ENCODE measurements at regions not wholly inside any gene's neighbourhood (a gene's known extent, or its start where the extent isn't known, plus 50 kb on each side); places are given as distances from the start of the nearest gene placed in this dataset.
"Not testable (repeated sequence)": the region's sequence is repeated elsewhere in the genome, so short reads cannot be mapped to it uniquely, and the experiment has no call there.

GRCh38 chr4:158958489-158959270 lies 144.2 kb upstream of the RAPGEF2 start:
- no peak for DNase-seq (ENCODE audit: low read depth in 2 of 2)
- TF ChIP-seq, protein P1, sequence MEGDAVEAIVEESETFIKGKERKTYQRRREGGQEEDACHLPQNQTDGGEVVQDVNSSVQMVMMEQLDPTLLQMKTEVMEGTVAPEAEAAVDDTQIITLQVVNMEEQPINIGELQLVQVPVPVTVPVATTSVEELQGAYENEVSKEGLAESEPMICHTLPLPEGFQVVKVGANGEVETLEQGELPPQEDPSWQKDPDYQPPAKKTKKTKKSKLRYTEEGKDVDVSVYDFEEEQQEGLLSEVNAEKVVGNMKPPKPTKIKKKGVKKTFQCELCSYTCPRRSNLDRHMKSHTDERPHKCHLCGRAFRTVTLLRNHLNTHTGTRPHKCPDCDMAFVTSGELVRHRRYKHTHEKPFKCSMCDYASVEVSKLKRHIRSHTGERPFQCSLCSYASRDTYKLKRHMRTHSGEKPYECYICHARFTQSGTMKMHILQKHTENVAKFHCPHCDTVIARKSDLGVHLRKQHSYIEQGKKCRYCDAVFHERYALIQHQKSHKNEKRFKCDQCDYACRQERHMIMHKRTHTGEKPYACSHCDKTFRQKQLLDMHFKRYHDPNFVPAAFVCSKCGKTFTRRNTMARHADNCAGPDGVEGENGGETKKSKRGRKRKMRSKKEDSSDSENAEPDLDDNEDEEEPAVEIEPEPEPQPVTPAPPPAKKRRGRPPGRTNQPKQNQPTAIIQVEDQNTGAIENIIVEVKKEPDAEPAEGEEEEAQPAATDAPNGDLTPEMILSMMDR (IDR thresholded peaks at IDR 0.05; ENCODE audit: low read depth, low read length) = no peak
- H3K4me3 ChIP-seq (replicated peaks in 1 of 2; ENCODE audit: low read depth in 2 of 2, low read length in 2 of 2) = no peak overlapping the region

- H3K4me3 ChIP-seq (replicated peaks in 1 of 2; ENCODE audit: low read depth in 2 of 2, low read length in 2 of 2) = no peak overlapping the region
- no peak for DNase-seq (ENCODE audit: low read depth in 2 of 2)
- TF ChIP-seq, protein P1 (IDR thresholded peaks at IDR 0.05; ENCODE audit: low read depth, low read length) = no peak
Measured at GRCh38 chr4:158962393-158962792, 140.5 kb upstream of the RAPGEF2 start.

- H3K4me3 ChIP-seq (replicated peaks in 1 of 2; ENCODE audit: low read depth in 2 of 2, low read length in 2 of 2); DNase-seq (ENCODE audit: low read depth in 2 of 2): not testable (repeated sequence)
Measured at GRCh38 chr4:158963282-158963681, 139.6 kb upstream of the RAPGEF2 start.

- DNase-seq (ENCODE audit: low read depth in 2 of 2) = no peak
- TF ChIP-seq, protein P1 (IDR thresholded peaks at IDR 0.05; ENCODE audit: low read depth, low read length) = no peak
- no peak overlapping the region for H3K4me3 ChIP-seq (replicated peaks in 1 of 2; ENCODE audit: low read depth in 2 of 2, low read length in 2 of 2)
Measured at GRCh38 chr4:158964114-158964727, 138.7 kb upstream of the RAPGEF2 start.

DNA sequence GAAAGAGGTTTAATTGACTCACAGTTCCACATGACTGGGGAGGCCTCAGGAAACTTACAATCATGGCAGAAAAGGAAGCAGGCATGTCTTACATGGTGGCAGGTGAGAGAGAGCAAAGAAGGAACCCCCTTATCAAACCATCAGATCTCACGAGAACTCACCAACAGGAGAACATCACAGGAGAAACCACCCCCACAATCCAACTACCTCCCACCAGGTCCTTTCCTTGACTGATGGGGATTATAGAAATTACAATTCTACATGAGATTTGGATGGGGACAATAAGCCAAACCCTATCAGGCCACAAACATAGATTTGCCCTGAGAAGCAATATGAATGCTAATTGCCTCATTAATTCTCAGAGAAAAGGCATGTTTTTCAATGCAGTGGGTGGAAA lies 138.2 kb upstream of the RAPGEF2 start:
- TF ChIP-seq, protein P1 (IDR thresholded peaks at IDR 0.05; ENCODE audit: low read depth, low read length) = no peak
- H3K4me3 ChIP-seq (replicated peaks in 1 of 2; ENCODE audit: low read depth in 2 of 2, low read length in 2 of 2) = no peak overlapping the region
- DNase-seq (ENCODE audit: low read depth in 2 of 2) = no peak

- H3K4me3 ChIP-seq (replicated peaks in 1 of 2; ENCODE audit: low read depth in 2 of 2, low read length in 2 of 2) = no peak overlapping the region
- TF ChIP-seq, protein P1 (IDR thresholded peaks at IDR 0.05; ENCODE audit: low read depth, low read length) = no peak
- DNase-seq (ENCODE audit: low read depth in 2 of 2) = no peak
Measured at GRCh38 chr4:158965226-158965625, 137.7 kb upstream of the RAPGEF2 start.

DNA sequence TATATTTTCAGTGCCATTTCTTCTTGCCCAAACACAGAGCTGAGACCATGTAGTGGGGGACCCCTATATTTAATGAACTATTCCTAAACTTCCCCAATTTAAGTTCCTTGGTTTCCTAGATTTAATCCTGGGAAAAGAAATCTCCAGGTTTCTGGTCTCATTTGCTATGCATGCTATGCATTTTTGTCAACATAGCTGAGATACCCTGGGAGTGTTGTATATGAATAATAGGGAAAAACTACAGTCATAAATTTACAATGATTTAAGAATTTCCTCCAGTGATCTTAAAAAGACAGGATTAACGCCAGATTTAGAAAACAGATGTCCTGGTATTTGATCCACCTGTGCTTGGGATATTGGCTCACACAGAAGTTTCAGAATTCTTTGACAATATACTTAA lies 136.8 kb upstream of the RAPGEF2 start:
- TF ChIP-seq, protein P1 (IDR thresholded peaks at IDR 0.05; ENCODE audit: low read depth, low read length) = no peak
- DNase-seq (ENCODE audit: low read depth in 2 of 2) = peak in 1 of 2 donors; percentile 2
- H3K4me3 ChIP-seq (replicated peaks in 1 of 2; ENCODE audit: low read depth in 2 of 2, low read length in 2 of 2) = no peak overlapping the region

All from cardiac fibroblast (primary cell).